ENCODE measurements at regions not wholly inside any gene's neighbourhood (a gene's known extent, or its start where the extent isn't known, plus 50 kb on each side); places are given as distances from the start of the nearest gene placed in this dataset.

GRCh38 chr15:46701346-46701745 lies 1016.0 kb upstream of the SEMA6D start:
- in situ Hi-C loops (cut with HindIII; ENCODE audit: low pct_unique_long_range_greater_than_20kb, low sequenced_read_pairs), result no loop called here
- CTCF ChIA-PET, result no interaction called here

DNA sequence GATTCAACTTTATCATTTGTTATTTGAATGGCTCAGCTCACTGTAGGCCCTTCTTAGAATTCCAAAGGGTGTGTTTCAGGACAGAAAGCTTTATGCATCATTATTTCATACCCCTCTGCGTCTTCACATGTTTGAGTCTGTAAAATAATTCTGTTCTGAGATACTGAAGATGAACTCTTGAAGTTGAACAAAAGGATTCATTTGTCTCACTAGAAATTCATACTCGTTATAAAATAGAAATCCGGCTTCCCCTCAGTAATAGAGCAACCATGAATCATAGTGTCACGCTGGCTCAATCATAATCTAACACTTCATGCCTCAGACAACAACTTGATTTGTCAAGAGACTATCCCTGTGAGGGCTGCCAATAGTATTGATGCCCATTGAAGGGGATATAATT lies 1015.4 kb upstream of the SEMA6D start:
- intact Hi-C loops (cut with micrococcal nuclease; ENCODE audit: unreplicated experiment), result no loop called here
- CTCF ChIA-PET, result no interaction called here
- POLR2A ChIA-PET, result no interaction called here
- Histone ChIP-seq H3K36me3 (ENCODE audit: control insufficient read depth, insufficient read depth, low read length) (no peaks in the 10 kb centered on the region), H3K27me3 (ENCODE audit: control insufficient read depth, insufficient read depth, low read length) (no peaks in the 10 kb centered on the region), H3K4me3 (ENCODE audit: low read depth in 2 of 2, low read length in 2 of 2) (no peak overlapping the region), H3K9me3 (ENCODE audit: control insufficient read depth, insufficient read depth, low read depth, low read length) (0 out of 2 replicates have a peak, but pooled peaks cover 3% of the 10 kb centered on the region), H3K4me1 (ENCODE audit: control insufficient read depth, insufficient read depth, low read length) (no peaks in the 10 kb centered on the region), H3K27ac (ENCODE audit: low read length) (no peak overlapping the region)
- in situ Hi-C loops (cut with HindIII; ENCODE audit: low pct_unique_long_range_greater_than_20kb, low sequenced_read_pairs), result no loop called here
- no peak for ATAC-seq
- DNase-seq (ENCODE audit: low read depth, low spot score), result no peak
- TF ChIP-seq SIN3A (IDR thresholded peaks at IDR 0.05; ENCODE audit: borderline replicate concordance, insufficient read depth, low read depth, low read length), result no peak
- TF ChIP-seq POLR2AphosphoS5 (IDR thresholded peaks at IDR 0.05; ENCODE audit: low read depth, low read length), result no peak
- no peak for TF ChIP-seq REST (IDR thresholded peaks at IDR 0.05; ENCODE audit: insufficient read depth in 1 of 2, low read depth in 2 of 2, low read length in 1 of 2)
- TF ChIP-seq, protein P1, sequence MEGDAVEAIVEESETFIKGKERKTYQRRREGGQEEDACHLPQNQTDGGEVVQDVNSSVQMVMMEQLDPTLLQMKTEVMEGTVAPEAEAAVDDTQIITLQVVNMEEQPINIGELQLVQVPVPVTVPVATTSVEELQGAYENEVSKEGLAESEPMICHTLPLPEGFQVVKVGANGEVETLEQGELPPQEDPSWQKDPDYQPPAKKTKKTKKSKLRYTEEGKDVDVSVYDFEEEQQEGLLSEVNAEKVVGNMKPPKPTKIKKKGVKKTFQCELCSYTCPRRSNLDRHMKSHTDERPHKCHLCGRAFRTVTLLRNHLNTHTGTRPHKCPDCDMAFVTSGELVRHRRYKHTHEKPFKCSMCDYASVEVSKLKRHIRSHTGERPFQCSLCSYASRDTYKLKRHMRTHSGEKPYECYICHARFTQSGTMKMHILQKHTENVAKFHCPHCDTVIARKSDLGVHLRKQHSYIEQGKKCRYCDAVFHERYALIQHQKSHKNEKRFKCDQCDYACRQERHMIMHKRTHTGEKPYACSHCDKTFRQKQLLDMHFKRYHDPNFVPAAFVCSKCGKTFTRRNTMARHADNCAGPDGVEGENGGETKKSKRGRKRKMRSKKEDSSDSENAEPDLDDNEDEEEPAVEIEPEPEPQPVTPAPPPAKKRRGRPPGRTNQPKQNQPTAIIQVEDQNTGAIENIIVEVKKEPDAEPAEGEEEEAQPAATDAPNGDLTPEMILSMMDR (IDR thresholded peaks at IDR 0.05), result no peak
- TF ChIP-seq TCF7L2 (IDR thresholded peaks at IDR 0.05; ENCODE audit: low read depth, low read length), result no peak
- no TSS peak for BruUV-seq (replicated peaks)

More at GRCh38 chr15:46701346-46701745, 1016.0 kb upstream of the SEMA6D start:
- intact Hi-C loops (cut with micrococcal nuclease; ENCODE audit: unreplicated experiment), result no loop called here
- ATAC-seq, result no peak
- 0 out of 2 replicates have a peak, but pooled peaks cover under 1% of the 10 kb centered on the region for H3K9me3 ChIP-seq (ENCODE audit: control insufficient read depth, insufficient read depth, low read depth, low read length)
- H3K36me3 ChIP-seq (ENCODE audit: control insufficient read depth, insufficient read depth, low read length), result no peaks in the 10 kb centered on the region
- no peaks in the 10 kb centered on the region for H3K27me3 ChIP-seq (ENCODE audit: control insufficient read depth, insufficient read depth, low read length)
- no peak overlapping the region for H3K4me3 ChIP-seq (ENCODE audit: low read depth in 2 of 2, low read length in 2 of 2)
- POLR2A ChIA-PET, result no interaction called here
- TF ChIP-seq SIN3A (IDR thresholded peaks at IDR 0.05; ENCODE audit: borderline replicate concordance, insufficient read depth, low read depth, low read length), result no peak
- no peak for TF ChIP-seq REST (IDR thresholded peaks at IDR 0.05; ENCODE audit: insufficient read depth in 1 of 2, low read depth in 2 of 2, low read length in 1 of 2)
- no peak for TF ChIP-seq TCF7L2 (IDR thresholded peaks at IDR 0.05; ENCODE audit: low read depth, low read length)
- no peak for TF ChIP-seq POLR2AphosphoS5 (IDR thresholded peaks at IDR 0.05; ENCODE audit: low read depth, low read length)
- TF ChIP-seq, protein P1 (IDR thresholded peaks at IDR 0.05), result no peak
- no peak overlapping the region for H3K27ac ChIP-seq (ENCODE audit: low read length)
- no peak for DNase-seq (ENCODE audit: low read depth, low spot score)
- no peaks in the 10 kb centered on the region for H3K4me1 ChIP-seq (ENCODE audit: control insufficient read depth, insufficient read depth, low read length)
- no TSS peak for BruUV-seq (replicated peaks)
